DND-41 (cell line): ENCODE measurements at regions not wholly inside any gene's neighbourhood (a gene's known extent, or its start where the extent isn't known, plus 50 kb on each side); places are given as distances from the start of the nearest gene placed in this dataset.

Source experiments
- CTCF ChIP-seq: IDR thresholded peaks from 2 replicates; pipeline ENCODE4 v1.5.1; 2012; ENCODE audit warnings: borderline replicate concordance, low read length, moderate library complexity, mild to moderate bottlenecking; ENCODE audit not compliant: poor library complexity, severe bottlenecking; ENCODE audit errors: extremely low read depth
- EZH2 ChIP-seq: IDR thresholded peaks from 3 replicates; pipeline ENCODE4 v1.6.1; 2012; ENCODE audit warnings: borderline replicate concordance, low read depth, mild to moderate bottlenecking, moderate library complexity, low read length, inconsistent platforms; ENCODE audit not compliant: severe bottlenecking

DNA sequence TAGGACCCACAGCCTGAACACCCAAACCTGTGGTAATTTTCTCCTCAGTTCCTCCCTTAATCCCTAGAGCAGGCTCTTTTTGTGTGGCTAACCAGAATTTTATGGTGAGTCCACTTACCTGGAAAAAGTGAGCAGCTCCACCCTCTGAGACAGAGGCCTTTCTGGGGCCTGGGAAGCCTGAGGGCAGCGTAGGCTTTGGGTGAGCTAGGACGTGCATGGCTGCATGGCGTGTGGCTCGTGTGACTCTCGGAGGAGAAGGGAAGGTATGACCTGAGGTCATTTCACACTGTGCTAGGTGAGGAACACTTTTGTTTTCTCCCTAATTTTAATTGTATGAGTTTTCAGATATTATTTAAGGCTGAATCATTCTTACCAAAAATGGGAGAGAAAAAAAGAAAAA, 73.5 kb upstream of the DYNAP start:
- TF ChIP-seq CTCF (no peak), EZH2 (no peak)
